ENCODE measurements at regions not wholly inside any gene's neighbourhood (a gene's known extent, or its start where the extent isn't known, plus 50 kb on each side); places are given as distances from the start of the nearest gene placed in this dataset.

- TF ChIP-seq CTCF (IDR thresholded peaks at IDR 0.05), result no peak
- TF ChIP-seq POLR2A (IDR thresholded peaks at IDR 0.05), result no peak
Measured at GRCh38 chr5:53424686-53425615, 55.5 kb upstream of the FST start.

Measured in heart left ventricle (tissue), 13 donors.